Activated T-cell treated with anti-CD3 and anti-CD28 coated beads for 4 hours (primary cell): ENCODE measurements at regions not wholly inside any gene's neighbourhood (a gene's known extent, or its start where the extent isn't known, plus 50 kb on each side); places are given as distances from the start of the nearest gene placed in this dataset.
"Not testable (repeated sequence)": the region's sequence is repeated elsewhere in the genome, so short reads cannot be mapped to it uniquely, and the experiment has no call there.

Experiments used
- DNase-seq: peaks from one replicate; pipeline ENCODE4 v3.0.0-alpha.2; 2020

- no peak for DNase-seq
These were observed 150.0 kb downstream of the ADSS2 start for GRCh38 chr1:244301595-244302130.

- no peak for DNase-seq
These were observed 148.7 kb downstream of the ADSS2 start for GRCh38 chr1:244302876-244303609.

- DNase-seq, result no peak
These were observed 148.1 kb downstream of the ADSS2 start for GRCh38 chr1:244303610-244303969.

GRCh38 chr1:244304156-244304555, 147.6 kb downstream of the ADSS2 start:
- DNase-seq, result no peak

- DNase-seq, result no peak
These were observed 147.1 kb downstream of the ADSS2 start for GRCh38 chr1:244304656-244305055.

GRCh38 chr1:244305776-244306341, 145.8 kb downstream of the ADSS2 start:
- DNase-seq, result no peak

- DNase-seq, result no peak
These were observed 145.2 kb downstream of the ADSS2 start for GRCh38 chr1:244306544-244306943.

- DNase-seq, result not testable (repeated sequence)
These were observed 142.5 kb downstream of the ADSS2 start for GRCh38 chr1:244309191-244309590.

- no peak for DNase-seq
These were observed 139.8 kb downstream of the ADSS2 start for GRCh38 chr1:244311784-244312532.

- no peak for DNase-seq
These were observed 138.4 kb downstream of the ADSS2 start for GRCh38 chr1:244313346-244313745.

GRCh38 chr1:244314921-244315559, 136.7 kb downstream of the ADSS2 start:
- no peak for DNase-seq

- no peak for DNase-seq
These were observed 135.7 kb downstream of the ADSS2 start for GRCh38 chr1:244315996-244316395.

GRCh38 chr1:244316407-244316806, 135.3 kb downstream of the ADSS2 start:
- no peak for DNase-seq

- DNase-seq, result no peak
These were observed 134.6 kb downstream of the ADSS2 start for GRCh38 chr1:244316986-244317655.

GRCh38 chr1:244318078-244318477, 133.6 kb downstream of the ADSS2 start:
- DNase-seq, result no peak

- no peak for DNase-seq
These were observed 133.2 kb downstream of the ADSS2 start for GRCh38 chr1:244318512-244318911.

- peak; percentile 6 for DNase-seq
These were observed 132.2 kb downstream of the ADSS2 start for GRCh38 chr1:244319283-244320132.

GRCh38 chr1:244322181-244322580, 129.5 kb downstream of the ADSS2 start:
- no peak for DNase-seq

- peak; percentile 28 for DNase-seq
These were observed 128.8 kb downstream of the ADSS2 start for GRCh38 chr1:244322791-244323521.

GRCh38 chr1:244324176-244324883, 127.4 kb downstream of the ADSS2 start:
- DNase-seq, result no peak
